ENCODE measurements at regions not wholly inside any gene's neighbourhood (a gene's known extent, or its start where the extent isn't known, plus 50 kb on each side); places are given as distances from the start of the nearest gene placed in this dataset.

- no peak for TF ChIP-seq CTCF (IDR thresholded peaks at IDR 0.05; ENCODE audit: low read length)
- TF ChIP-seq EZH2 (IDR thresholded peaks at IDR 0.05; ENCODE audit: borderline replicate concordance, low read length): no peak
Measured at GRCh38 chr3:182717216-182717615, 76.1 kb upstream of the ATP11B start.

All from OCI-LY1 (cell line).